GM23338 (cell line): ENCODE measurements at regions not wholly inside any gene's neighbourhood (a gene's known extent, or its start where the extent isn't known, plus 50 kb on each side); places are given as distances from the start of the nearest gene placed in this dataset.
"Not testable (repeated sequence)": the region's sequence is repeated elsewhere in the genome, so short reads cannot be mapped to it uniquely, and the experiment has no call there.

ENCODE experiments used
- EZH2 ChIP-seq: fragments of 200-600 bp; sonication (generic); IDR thresholded peaks from one replicate; pipeline ENCODE4 v1.8.0; 2017; ENCODE audit warnings: antibody characterized with exemption, mild to moderate bottlenecking, low read depth; ENCODE audit not compliant: unreplicated experiment
- EZH2phosphoT487 ChIP-seq: fragments of 200-600 bp; sonication (generic); IDR thresholded peaks from one replicate; pipeline ENCODE4 v1.8.1; 2018; ENCODE audit warnings: antibody characterized with exemption; ENCODE audit not compliant: unreplicated experiment
- POLR2AphosphoS5 ChIP-seq: IDR thresholded peaks from 2 replicates; pipeline ENCODE4 v1.6.1; 2016; ENCODE audit warnings: antibody characterized with exemption, low read depth
- TF ChIP-seq, protein P1 (sequence below), 2 experiments: fragments of 200-600 bp in 1 of 2; sonication (generic) in 1 of 2; conservative IDR thresholded peaks; 2 replicates each; pipeline versions ENCODE4 v1.5.1 to v1.6.1; 2016 to 2017; ENCODE audit warnings: antibody characterized with exemption in 2 of 2, low read depth in 2 of 2, mild to moderate bottlenecking in 2 of 2, moderate library complexity in 1 of 2
- TF ChIP-seq, protein P2 (sequence below): IDR thresholded peaks from 2 replicates; pipeline ENCODE4 v1.6.1; 2016; ENCODE audit warnings: antibody characterized with exemption

DNA sequence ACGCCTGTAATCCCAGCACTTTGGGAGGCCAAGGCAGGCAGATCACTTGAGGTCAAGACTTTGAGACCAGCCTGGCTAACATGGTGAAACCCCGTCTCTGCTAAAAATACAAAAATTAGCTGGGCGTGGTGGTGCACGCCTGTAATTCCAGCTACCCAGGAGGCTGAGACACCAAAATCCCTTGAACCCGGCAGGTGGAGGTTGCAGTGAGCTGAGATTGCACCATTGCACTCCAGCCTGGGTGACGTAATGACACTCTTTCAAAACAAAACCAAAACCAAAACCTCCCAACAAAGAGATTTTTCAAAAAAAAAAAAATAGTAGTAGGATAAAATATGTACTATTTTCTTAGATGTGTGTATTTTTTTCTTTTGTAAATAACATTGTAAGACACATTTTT, 79.1 kb upstream of the MELK start:
- not testable (repeated sequence) for TF ChIP-seq EZH2, EZH2phosphoT487, POLR2AphosphoS5
- TF ChIP-seq, protein P1, sequence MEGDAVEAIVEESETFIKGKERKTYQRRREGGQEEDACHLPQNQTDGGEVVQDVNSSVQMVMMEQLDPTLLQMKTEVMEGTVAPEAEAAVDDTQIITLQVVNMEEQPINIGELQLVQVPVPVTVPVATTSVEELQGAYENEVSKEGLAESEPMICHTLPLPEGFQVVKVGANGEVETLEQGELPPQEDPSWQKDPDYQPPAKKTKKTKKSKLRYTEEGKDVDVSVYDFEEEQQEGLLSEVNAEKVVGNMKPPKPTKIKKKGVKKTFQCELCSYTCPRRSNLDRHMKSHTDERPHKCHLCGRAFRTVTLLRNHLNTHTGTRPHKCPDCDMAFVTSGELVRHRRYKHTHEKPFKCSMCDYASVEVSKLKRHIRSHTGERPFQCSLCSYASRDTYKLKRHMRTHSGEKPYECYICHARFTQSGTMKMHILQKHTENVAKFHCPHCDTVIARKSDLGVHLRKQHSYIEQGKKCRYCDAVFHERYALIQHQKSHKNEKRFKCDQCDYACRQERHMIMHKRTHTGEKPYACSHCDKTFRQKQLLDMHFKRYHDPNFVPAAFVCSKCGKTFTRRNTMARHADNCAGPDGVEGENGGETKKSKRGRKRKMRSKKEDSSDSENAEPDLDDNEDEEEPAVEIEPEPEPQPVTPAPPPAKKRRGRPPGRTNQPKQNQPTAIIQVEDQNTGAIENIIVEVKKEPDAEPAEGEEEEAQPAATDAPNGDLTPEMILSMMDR (conservative IDR thresholded peaks at IDR 0.05; ENCODE audit: low read depth in 2 of 2) = not testable (repeated sequence)
- TF ChIP-seq, protein P2, sequence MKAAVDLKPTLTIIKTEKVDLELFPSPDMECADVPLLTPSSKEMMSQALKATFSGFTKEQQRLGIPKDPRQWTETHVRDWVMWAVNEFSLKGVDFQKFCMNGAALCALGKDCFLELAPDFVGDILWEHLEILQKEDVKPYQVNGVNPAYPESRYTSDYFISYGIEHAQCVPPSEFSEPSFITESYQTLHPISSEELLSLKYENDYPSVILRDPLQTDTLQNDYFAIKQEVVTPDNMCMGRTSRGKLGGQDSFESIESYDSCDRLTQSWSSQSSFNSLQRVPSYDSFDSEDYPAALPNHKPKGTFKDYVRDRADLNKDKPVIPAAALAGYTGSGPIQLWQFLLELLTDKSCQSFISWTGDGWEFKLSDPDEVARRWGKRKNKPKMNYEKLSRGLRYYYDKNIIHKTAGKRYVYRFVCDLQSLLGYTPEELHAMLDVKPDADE = not testable (repeated sequence)
